Calu3 (cell line): ENCODE measurements at regions not wholly inside any gene's neighbourhood (a gene's known extent, or its start where the extent isn't known, plus 50 kb on each side); places are given as distances from the start of the nearest gene placed in this dataset.

ENCODE experiments used
- BruUV-seq: library from RNA; stranded (reverse); fragments of 400-500 nt; replicated peaks from 2 replicates; lab custom pipeline; 2021; lab: Mats Ljungman, UMichigan
- CTCF ChIA-PET: fragments of 300-600 bp; sonication (Branson Sonifier 250); formaldehyde crosslinking; loops from one replicate; lab custom pipeline; 2022; ENCODE audit warnings: antibody characterized with exemption; lab: Charles Lee
- DNase-seq: peaks from one replicate; pipeline ENCODE4 v3.0.0; 2022
- H3K27ac Mint-ChIP-seq: one replicate; pipeline ENCODE4 v1.8.0; 2022; ENCODE audit warnings: mixed read lengths; ENCODE audit not compliant: unreplicated experiment
- H3K27me3 Mint-ChIP-seq: one replicate; pipeline ENCODE4 v1.8.0; 2022; ENCODE audit warnings: mixed read lengths; ENCODE audit not compliant: unreplicated experiment
- H3K36me3 Mint-ChIP-seq: one replicate; pipeline ENCODE4 v1.8.0; 2022; ENCODE audit warnings: mild to moderate bottlenecking, moderate library complexity, mixed read lengths; ENCODE audit not compliant: insufficient read depth, unreplicated experiment
- H3K4me1 Mint-ChIP-seq: one replicate; pipeline ENCODE4 v1.8.0; 2022; ENCODE audit warnings: mild to moderate bottlenecking, low read depth, mixed read lengths; ENCODE audit not compliant: unreplicated experiment
- H3K4me3 Mint-ChIP-seq: one replicate; pipeline ENCODE4 v1.8.0; 2022; ENCODE audit warnings: mild to moderate bottlenecking, low read depth, moderate library complexity, mixed read lengths; ENCODE audit not compliant: unreplicated experiment
- H3K9me3 Mint-ChIP-seq: one replicate; pipeline ENCODE4 v1.8.0; 2022; ENCODE audit warnings: low read depth, mixed read lengths; ENCODE audit not compliant: unreplicated experiment
- intact Hi-C: fragments of 100-400 bp; cut with micrococcal nuclease; formaldehyde crosslinking; loops from one replicate; pipeline ENCODE4 v1.10.0; 2022; ENCODE audit not compliant: unreplicated experiment
- TF ChIP-seq, protein P1 (sequence below): fragments of 200-600 bp; IDR thresholded peaks from one replicate; pipeline ENCODE4 v1.8.0; 2022; ENCODE audit warnings: antibody characterized with exemption; ENCODE audit not compliant: unreplicated experiment

GRCh38 chr14:25861406-25861805 is 736.4 kb downstream of the NOVA1 start:
- Mint-ChIP-seq H3K27ac (no peak overlapping the region), H3K36me3 (no peaks in the 10 kb centered on the region), H3K27me3 (no peaks in the 10 kb centered on the region), H3K4me1 (no peaks in the 10 kb centered on the region), H3K9me3 (peaks cover 12% of the 10 kb centered on the region), H3K4me3 (no peak overlapping the region)
- CTCF ChIA-PET = no interaction called here
- DNase-seq = no peak
- BruUV-seq = no TSS peak
- TF ChIP-seq, protein P1, sequence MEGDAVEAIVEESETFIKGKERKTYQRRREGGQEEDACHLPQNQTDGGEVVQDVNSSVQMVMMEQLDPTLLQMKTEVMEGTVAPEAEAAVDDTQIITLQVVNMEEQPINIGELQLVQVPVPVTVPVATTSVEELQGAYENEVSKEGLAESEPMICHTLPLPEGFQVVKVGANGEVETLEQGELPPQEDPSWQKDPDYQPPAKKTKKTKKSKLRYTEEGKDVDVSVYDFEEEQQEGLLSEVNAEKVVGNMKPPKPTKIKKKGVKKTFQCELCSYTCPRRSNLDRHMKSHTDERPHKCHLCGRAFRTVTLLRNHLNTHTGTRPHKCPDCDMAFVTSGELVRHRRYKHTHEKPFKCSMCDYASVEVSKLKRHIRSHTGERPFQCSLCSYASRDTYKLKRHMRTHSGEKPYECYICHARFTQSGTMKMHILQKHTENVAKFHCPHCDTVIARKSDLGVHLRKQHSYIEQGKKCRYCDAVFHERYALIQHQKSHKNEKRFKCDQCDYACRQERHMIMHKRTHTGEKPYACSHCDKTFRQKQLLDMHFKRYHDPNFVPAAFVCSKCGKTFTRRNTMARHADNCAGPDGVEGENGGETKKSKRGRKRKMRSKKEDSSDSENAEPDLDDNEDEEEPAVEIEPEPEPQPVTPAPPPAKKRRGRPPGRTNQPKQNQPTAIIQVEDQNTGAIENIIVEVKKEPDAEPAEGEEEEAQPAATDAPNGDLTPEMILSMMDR = no peak
- intact Hi-C loops = no loop called here

GRCh38 chr14:25848601-25849000 is 749.2 kb downstream of the NOVA1 start:
- Mint-ChIP-seq H3K4me3 (no peak overlapping the region), H3K4me1 (no peaks in the 10 kb centered on the region), H3K27me3 (no peaks in the 10 kb centered on the region), H3K27ac (no peak overlapping the region), H3K9me3 (no peaks in the 10 kb centered on the region), H3K36me3 (no peaks in the 10 kb centered on the region)
- intact Hi-C loops = no loop called here
- TF ChIP-seq, protein P1 = no peak
- BruUV-seq = no TSS peak
- DNase-seq = no peak
- CTCF ChIA-PET = no interaction called here

DNA sequence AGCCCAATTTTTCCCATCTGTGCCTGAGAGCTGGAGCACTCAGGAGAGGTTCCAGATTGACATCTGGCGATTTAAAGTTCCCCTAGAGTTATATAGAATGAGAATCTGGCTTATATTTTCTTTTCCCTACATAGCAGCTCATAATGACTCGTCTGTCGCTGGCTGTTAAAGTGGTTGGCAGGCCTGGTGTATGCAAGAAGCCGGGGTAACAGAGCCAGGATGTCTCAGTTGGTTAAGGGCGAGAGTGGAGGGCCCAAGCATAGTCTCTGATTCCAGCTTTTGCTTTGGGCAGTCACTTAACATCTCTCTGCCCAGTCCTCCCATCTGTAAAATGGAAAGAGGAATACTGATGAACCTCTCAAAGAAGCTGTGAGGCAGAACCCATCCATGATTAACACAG is 751.6 kb downstream of the NOVA1 start:
- Mint-ChIP-seq H3K27ac (no peak overlapping the region), H3K4me3 (no peak overlapping the region), H3K36me3 (no peaks in the 10 kb centered on the region), H3K27me3 (no peaks in the 10 kb centered on the region), H3K4me1 (no peaks in the 10 kb centered on the region), H3K9me3 (peaks cover under 1% of the 10 kb centered on the region)
- no peak for DNase-seq
- BruUV-seq = no TSS peak
- CTCF ChIA-PET = no interaction called here
- intact Hi-C loops = no loop called here
- TF ChIP-seq, protein P1 = no peak

- CTCF ChIA-PET = no interaction called here
- TF ChIP-seq, protein P1 = no peak
- H3K27ac Mint-ChIP-seq = no peak overlapping the region
- no TSS peak for BruUV-seq
- H3K4me3 Mint-ChIP-seq = no peak overlapping the region
- peaks cover 5% of the 10 kb centered on the region for H3K9me3 Mint-ChIP-seq
- H3K36me3 Mint-ChIP-seq = no peaks in the 10 kb centered on the region
- DNase-seq = no peak
- intact Hi-C loops = no loop called here
- no peaks in the 10 kb centered on the region for H3K27me3 Mint-ChIP-seq
- H3K4me1 Mint-ChIP-seq = no peaks in the 10 kb centered on the region
Observed at GRCh38 chr14:25843481-25844470, 754.1 kb downstream of the NOVA1 start.
